Tibial artery (tissue), 4 donors: ENCODE measurements at regions not wholly inside any gene's neighbourhood (a gene's known extent, or its start where the extent isn't known, plus 50 kb on each side); places are given as distances from the start of the nearest gene placed in this dataset.

Experiments used
- DNase-seq, 2 donors: peaks; one replicate each; pipeline ENCODE4 v3.0.0-alpha.2; 2019
- H3K27ac ChIP-seq, 2 donors: fragments of 200-600 bp; sonication (generic) in 1 of 2; 1 replicate in 1 of 2; 2 replicates in 1 of 2; pipeline ENCODE4 v1.5.1; 2018 to 2019; ENCODE audit warnings: mild to moderate bottlenecking in 1 of 2
- H3K27me3 ChIP-seq, 2 donors: fragments of 200-600 bp; sonication (generic) in 1 of 2; one replicate each; pipeline versions ENCODE4 v1.5.1 to v1.6.0; 2016 to 2019
- H3K36me3 ChIP-seq, 3 donors: fragments of 200-600 bp; sonication (generic) in 2 of 3; one replicate each; pipeline ENCODE4 v1.5.1; 2016 to 2019; ENCODE audit warnings: mild to moderate bottlenecking in 2 of 3
- H3K4me1 ChIP-seq, 4 donors: fragments of 200-600 bp; sonication (generic) in 2 of 4; 1 replicate in 3 of 4; 2 replicates in 1 of 4; pipeline ENCODE4 v1.5.1; 2016 to 2019
- H3K4me3 ChIP-seq, 2 donors: fragments of 200-600 bp; sonication (generic) in 1 of 2; 1 replicate in 1 of 2; 2 replicates in 1 of 2; pipeline ENCODE4 v1.5.1; 2018 to 2019; ENCODE audit warnings: mild to moderate bottlenecking in 2 of 2
- H3K9me3 ChIP-seq, 3 donors: fragments of 200-600 bp; sonication (generic) in 1 of 3; one replicate each; pipeline ENCODE4 v1.5.1; 2016 to 2019
- CTCF ChIP-seq, 2 experiments: fragments of 200-600 bp in 1 of 2; fragments of 450-650 bp in 1 of 2; IDR thresholded peaks; one replicate each; pipeline ENCODE4 v1.5.1; 2017 to 2019; ENCODE audit warnings: antibody characterized with exemption in 2 of 2, mild to moderate bottlenecking in 1 of 2, moderate library complexity in 1 of 2
- intact Hi-C: fragments of 100-400 bp; cut with DNase I; formaldehyde crosslinking; loops from one replicate; pipeline ENCODE4 v1.15.0; 2023; ENCODE audit warnings: low total_unique reads

- no peaks in the 10 kb centered on the region for H3K4me1 ChIP-seq
- intact Hi-C loops = no loop called here
- TF ChIP-seq CTCF (IDR thresholded peaks at IDR 0.05) = no peak
- H3K36me3 ChIP-seq = no peaks in the 10 kb centered on the region
- no peak overlapping the region for H3K4me3 ChIP-seq
- no peak overlapping the region for H3K27ac ChIP-seq
- H3K27me3 ChIP-seq = no peaks in the 10 kb centered on the region
- no peak for DNase-seq
- no peaks in the 10 kb centered on the region for H3K9me3 ChIP-seq
These were observed 127.9 kb downstream of the SQOR start for GRCh38 chr15:45762726-45763125.

- Histone ChIP-seq H3K27ac (no peak overlapping the region), H3K36me3 (no peaks in the 10 kb centered on the region), H3K9me3 (no peaks in the 10 kb centered on the region), H3K4me1 (no peaks in the 10 kb centered on the region), H3K27me3 (no peaks in the 10 kb centered on the region), H3K4me3 (no peak overlapping the region)
- TF ChIP-seq CTCF (IDR thresholded peaks at IDR 0.05) = no peak
- DNase-seq = no peak
- intact Hi-C loops = no loop called here
These were observed 128.5 kb downstream of the SQOR start for GRCh38 chr15:45763170-45763869.

GRCh38 chr15:45773149-45773548 is 138.3 kb downstream of the SQOR start:
- TF ChIP-seq CTCF (IDR thresholded peaks at IDR 0.05) = no peak
- Histone ChIP-seq H3K36me3 (no peaks in the 10 kb centered on the region), H3K4me3 (no peak overlapping the region), H3K27me3 (peaks cover 0 to 2% of the 10 kb centered on the region in 2 donors), H3K27ac (no peak overlapping the region), H3K4me1 (no peaks in the 10 kb centered on the region), H3K9me3 (no peaks in the 10 kb centered on the region)
- no peak for DNase-seq
- intact Hi-C loops = no loop called here

GRCh38 chr15:45776772-45777171 is 141.9 kb downstream of the SQOR start:
- TF ChIP-seq CTCF (IDR thresholded peaks at IDR 0.05) = no peak
- H3K4me3 ChIP-seq = no peak overlapping the region

GRCh38 chr15:45777781-45778180 is 143.0 kb downstream of the SQOR start:
- DNase-seq = no peak
- H3K9me3 ChIP-seq = no peaks in the 10 kb centered on the region
- H3K27me3 ChIP-seq = peaks cover 0 to 5% of the 10 kb centered on the region in 2 donors
- TF ChIP-seq CTCF (IDR thresholded peaks at IDR 0.05) = no peak
- intact Hi-C loops = no loop called here
- no peaks in the 10 kb centered on the region for H3K4me1 ChIP-seq
- no peak overlapping the region for H3K4me3 ChIP-seq
- H3K27ac ChIP-seq = no peak overlapping the region
- no peaks in the 10 kb centered on the region for H3K36me3 ChIP-seq

More at GRCh38 chr15:45776772-45777171, 141.9 kb downstream of the SQOR start:
- intact Hi-C loops = no loop called here
- H3K27ac ChIP-seq = no peak overlapping the region
- no peak for DNase-seq
- H3K27me3 ChIP-seq = peaks cover 0 to 2% of the 10 kb centered on the region in 2 donors
- H3K9me3 ChIP-seq = no peaks in the 10 kb centered on the region
- H3K36me3 ChIP-seq = no peaks in the 10 kb centered on the region
- no peaks in the 10 kb centered on the region for H3K4me1 ChIP-seq
